Embryonic facial prominence (tissue), 1 donor: ENCODE measurements at regions not wholly inside any gene's neighbourhood (a gene's known extent, or its start where the extent isn't known, plus 50 kb on each side); places are given as distances from the start of the nearest gene placed in this dataset.
A peak's percentile ranks its signal among the peaks of the same experiment; 100 is the strongest.

ENCODE experiments used
- DNase-seq: peaks from one replicate; pipeline ENCODE4 v3.0.0-alpha.2; 2016; ENCODE audit errors: extremely low spot score

DNA sequence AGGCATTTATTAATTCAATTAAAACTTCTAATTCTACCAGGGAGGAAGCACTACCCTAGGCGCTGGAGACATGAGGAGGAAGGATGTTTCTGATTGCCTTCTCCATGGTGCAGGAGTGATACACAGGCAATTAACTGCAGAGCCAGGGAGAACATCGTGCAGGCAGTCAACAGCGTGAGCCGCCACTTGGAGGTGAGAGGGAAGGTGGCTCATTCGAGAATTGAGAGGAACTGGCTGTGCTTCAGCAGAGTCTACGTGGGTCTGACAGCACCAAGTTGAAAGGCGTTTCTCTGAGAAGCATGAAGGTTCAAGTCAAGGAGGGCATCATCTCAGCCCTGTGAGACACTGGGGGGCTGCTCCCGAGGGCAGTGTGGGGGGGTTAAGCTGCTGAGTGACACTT, 388.7 kb upstream of the MYT1L start:
- no peak for DNase-seq

DNA sequence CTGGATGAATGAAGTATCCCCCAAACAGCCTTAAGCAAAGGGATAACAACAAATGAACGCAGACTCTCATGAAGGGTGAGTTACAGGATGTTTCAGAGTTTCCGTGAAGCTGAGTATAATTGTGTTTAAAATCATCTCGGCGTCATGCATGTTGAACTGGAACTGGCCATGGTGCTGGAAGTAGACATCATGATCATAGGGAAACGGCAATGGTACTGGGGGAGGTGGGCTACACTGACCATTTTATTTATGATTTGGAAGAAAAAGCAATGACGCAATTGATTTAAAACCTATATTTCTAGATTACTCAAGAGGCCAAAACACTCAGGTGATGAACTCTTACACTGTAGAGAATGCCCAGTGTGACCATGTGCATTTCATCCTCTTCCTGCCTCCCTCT, 387.9 kb upstream of the MYT1L start:
- peak; percentile 25 for DNase-seq

DNA sequence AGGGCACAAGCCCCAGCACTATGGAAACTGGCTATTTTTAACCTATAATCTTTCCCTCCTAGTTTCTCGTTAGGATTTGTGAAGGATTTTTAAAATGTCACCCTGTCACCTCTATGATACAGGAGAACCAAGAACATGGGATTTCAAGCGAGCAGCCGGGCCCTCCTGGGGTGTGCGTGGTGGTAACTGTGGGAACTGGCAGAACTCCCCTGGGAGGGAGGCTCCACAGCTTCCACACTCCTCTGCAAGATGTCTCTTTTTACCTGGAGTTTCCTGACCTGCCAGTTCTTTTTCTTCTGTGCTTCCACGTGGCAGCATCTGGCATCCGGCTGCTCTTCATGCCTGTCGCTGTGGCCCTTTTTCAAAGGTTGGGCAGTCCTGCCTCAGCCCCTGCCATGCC, 386.3 kb upstream of the MYT1L start:
- DNase-seq: no peak

DNA sequence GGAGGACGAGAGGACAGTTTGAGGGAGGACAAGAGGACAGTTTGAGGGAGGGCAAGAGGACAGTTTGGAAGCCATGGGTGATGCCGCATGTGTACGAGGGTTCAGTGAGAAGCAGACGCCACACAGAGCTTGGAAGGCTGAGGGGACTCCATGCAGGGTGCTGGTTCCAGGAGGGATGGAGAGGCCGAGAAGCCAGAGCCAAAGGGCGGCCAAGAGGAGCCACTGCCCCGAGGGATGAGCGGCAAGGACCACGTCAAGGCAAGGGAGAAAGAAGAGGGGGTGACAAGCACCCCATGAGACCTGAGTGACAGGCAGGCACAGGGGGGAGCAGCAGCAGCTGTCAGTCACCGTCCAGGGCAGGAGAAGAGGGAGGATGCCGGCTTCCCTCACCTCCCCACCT, 385.7 kb upstream of the MYT1L start:
- no peak for DNase-seq

DNA sequence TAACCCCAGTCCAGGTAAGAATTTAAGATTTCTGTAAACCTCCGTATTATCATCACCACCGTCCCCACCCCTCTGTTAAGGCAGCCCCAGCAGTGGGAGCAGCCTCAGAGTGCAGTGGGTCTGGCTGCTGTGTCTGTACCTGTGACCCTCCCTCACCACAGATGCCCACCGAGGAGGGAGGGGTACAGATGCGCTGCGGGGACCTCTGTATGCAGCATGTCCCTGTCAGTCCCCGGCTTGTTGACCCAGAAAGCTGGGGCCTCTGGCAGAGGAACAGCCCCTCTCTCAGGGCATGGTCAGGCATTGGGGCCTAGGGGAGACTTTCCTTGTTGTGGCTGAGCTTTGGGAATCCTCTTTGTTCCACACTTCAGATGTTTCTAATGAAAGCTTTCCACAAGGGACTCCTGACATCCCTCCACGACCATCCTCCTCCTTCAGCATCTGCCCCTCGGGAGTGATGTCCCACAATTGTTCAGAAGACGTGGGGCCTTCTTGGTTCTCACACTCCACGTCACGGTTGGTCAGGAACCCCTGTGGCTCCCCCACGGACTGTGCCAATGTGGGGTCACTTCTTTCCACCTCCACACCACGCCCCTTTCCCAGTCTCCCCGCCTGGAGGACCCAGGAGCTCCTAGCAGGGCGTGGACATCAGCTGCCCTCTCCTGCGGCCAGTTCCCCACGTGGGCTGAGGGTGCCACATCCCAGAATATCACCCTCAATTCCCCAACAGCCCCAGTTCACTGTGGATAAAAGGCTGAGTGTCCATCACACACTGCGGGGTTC, 384.2 kb upstream of the MYT1L start:
- no peak for DNase-seq

DNA sequence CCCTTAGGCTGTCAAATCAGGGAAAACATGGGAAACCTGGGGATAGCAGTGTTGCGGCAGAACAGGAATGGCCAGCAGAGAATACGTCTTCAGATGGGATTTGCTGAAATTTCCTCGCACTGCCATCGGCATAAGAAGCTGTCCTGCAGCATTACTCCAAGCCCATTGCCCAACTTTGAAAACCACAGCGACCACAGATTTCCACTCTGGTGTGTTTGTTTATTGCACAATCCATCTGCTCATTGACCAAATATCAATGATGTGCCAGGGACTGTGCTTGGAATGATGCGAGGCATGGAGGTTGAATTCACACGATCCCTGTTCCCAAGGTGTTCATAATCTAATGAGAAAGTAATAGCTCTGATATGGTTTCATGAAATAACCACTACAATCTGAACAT, 383.3 kb upstream of the MYT1L start:
- DNase-seq: no peak

DNA sequence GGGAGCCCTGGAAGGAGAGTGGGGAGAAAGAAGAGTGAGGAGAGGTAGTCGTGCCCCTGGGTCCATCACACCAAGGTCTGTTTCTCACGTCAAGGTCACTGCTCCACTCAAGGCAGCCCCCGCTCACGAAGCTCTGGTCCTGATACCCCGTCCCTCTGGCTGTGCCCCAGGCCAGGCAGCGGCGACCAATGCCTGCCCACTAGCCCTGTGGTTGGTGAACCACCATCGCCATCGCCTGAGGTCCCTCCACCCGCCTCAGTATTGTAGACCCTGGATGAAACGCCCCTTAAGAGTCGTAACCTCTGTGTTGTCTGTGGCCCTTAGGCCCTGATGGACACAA, 378.3 kb upstream of the MYT1L start:
- no peak for DNase-seq

DNA sequence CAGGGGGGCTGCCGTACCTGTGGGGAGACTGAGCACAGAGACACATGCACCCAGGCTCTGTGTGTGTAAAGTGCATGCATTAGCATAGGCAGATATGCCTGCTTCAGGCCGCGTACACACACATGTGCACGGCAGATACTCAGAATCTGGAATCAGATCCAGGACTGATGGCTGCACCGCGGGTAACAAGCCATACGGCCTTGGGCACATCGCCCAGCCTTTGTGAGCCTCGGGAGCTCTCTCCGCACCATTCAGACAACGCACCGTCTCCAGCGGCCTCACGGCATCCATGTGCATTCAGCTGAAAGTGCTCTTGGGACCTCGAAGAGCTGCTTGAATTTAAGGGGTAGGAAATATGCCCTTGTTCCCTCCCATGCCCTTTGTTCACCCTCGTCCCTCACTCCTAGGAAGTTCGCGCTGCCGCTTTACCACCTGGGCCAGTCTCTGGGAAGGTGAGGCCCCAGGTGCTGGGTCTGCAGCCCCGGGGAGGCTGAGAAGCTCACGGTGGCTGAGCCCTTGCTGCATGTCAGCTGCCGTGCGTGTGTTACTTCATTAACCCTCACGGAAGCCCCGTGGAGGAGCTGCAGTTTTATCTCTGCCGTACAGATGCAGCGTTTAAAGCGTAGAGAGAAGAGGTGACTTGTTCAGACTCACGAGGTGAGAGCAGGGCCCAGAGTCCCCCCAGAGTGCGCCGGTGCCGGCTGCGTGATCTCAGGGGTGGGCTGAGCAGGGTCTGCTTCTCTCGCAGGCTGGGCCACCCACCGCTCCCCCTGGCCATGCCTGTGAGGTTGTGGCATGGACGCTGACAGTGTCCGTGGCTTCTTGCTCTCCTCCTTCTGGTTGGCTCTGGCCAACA, 377.7 kb upstream of the MYT1L start:
- DNase-seq: no peak

DNA sequence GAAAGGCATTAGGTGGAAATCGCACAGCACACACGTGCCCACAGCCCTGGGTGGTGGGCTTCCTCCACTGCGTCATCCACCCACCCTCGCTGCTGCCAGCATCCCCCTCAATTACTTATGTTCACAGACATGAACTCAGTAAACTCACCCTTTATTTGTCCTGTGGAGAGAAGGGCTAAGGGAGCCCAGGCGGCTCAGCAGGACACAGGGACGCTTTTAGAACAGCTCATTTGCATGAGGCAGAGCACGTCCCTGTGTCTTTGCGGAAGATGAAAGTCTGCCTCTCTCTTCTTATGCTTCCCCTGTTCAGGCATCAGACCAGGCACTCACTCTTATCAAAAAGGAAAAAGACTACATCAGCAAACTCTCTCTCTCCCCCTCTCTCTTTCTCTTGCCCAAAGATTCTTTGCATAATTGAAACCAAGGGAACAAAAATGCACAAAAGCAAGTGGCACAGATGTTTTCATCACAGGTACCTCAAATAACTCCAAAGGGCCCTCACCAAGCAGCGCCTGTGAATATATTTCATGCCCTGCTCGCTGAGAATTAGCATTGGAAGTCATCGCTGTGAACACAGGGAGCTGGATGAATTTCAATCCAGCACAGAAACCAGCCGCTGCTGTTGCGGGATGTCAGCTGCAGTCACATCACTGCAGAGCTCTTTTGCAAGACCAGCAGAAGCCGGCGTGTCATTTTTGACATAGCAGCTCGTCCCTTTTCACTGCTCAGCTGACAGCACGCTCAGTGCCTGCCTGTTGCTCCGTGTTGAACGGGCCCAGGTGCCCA, 376.3 kb upstream of the MYT1L start:
- no peak for DNase-seq

DNA sequence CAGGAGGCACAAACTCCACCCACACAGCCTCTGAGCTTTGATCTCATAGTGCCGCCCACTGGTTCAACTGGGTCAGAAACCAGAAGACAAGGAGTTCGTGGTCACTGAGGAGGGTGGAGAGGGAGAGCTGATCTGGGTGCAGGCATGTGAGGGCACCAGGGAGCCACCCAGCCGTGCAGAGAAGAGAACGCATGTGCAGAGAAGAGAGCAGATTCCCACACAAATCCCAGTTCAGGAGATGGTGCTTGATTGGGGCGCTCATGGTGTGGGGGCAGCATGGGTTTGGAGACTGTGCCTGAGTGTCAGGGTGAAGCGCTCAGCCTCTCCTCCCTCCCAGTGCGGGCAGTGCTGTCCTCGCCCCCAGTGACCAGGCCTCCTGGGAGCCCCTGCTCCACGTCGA, 375.2 kb upstream of the MYT1L start:
- no peak for DNase-seq

DNA sequence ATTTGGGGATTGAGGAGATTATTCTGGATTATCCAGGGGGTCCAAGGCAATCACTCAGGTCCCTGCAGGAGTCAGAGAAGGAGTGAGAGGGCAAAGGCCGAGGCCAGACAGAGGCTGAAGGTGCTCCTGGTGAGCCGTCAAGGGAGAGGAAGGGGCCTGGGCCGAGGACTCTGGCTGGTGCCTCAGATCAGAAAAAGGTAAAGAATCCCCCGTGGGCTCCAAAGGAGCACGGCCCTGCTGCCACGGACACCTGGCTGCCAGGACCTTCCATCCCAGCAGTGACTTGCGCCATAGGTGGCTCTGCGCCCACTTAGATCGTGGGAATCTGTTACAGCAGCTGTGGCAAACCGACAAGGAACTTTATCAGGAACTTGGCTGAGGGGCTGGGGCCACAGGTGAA, 374.8 kb upstream of the MYT1L start:
- DNase-seq: no peak

DNA sequence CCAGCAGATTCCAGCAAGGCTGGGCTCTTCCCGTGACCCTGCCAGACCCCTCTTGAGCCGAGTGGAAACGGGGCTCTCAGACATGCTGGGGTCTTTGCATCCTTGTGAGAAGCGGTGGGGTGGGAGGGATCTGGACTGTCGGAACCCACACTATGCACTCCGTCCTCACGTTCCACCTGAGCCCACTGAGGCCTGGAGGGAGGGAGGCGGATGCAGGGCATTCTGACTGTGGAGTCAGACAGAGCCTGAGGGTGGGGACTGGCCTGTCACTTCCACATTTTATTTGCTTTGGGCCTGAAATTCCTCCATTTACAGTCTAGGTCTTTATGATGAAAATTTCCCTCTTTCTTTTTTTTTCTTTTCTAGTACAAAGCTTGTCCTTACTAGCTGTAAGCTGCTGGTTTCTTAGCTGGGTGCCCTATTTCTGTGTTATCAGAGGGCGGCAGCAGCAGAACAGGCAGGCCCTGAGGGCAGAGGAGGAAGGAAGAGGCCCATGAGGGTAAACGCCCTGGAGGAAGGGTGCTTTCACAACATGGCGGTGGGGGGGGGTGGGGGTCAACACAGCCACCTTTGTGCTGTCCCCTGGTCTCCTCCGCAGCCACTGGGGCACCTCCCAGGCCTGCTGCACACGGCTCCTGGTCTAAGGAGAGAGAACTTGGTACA, 373.5 kb upstream of the MYT1L start:
- DNase-seq: no peak

DNA sequence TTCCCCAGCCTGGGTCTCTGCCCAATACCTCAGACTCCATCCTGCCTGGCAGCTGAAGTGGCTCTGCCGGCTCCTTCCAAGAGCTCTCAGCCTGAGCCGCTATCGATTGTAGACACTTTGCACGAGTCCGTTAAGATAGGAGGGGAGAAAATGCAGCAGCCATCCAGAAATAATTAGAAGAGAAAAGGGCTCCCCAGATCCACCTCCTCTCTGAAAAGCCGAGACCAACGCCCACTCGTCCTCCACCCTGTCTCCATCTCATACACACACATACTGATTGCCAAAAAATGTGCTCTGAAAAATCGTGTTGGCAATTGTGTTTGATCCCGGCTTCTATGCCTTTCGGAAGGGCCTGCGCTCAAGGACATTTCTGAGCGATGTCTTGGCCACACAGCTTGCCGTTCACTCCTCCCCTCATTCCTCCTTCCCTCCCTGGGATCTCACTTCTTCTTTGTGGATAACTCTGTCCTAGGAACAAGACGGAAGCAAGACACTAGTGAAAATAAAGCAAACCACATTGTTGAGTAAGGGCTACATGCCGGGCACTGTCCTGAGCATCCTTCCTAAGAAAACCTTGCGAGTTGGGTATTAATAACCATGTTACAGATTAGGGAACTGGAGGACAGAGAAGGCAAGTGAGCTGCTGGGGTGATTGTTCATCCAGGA, 372.8 kb upstream of the MYT1L start:
- no peak for DNase-seq

DNA sequence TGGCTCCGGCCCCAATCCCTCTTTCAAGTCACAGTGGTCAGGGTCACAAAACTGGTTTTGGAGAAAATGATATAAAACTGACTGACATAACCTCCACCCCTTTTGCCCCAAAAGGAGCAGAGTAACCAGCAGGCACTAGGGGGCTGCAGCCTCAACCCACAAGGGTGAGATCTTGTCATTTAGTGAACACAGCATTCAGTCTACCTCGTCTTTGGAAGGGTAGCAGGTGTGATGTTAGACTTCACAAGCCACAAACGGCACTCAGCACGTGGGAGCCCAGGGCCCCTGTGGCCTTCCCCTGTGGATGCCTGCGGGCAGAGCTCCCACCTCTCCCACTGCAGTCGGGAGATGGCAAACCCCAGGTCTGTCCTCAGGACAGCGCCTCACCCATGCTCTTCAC, 372.1 kb upstream of the MYT1L start:
- DNase-seq: no peak

DNA sequence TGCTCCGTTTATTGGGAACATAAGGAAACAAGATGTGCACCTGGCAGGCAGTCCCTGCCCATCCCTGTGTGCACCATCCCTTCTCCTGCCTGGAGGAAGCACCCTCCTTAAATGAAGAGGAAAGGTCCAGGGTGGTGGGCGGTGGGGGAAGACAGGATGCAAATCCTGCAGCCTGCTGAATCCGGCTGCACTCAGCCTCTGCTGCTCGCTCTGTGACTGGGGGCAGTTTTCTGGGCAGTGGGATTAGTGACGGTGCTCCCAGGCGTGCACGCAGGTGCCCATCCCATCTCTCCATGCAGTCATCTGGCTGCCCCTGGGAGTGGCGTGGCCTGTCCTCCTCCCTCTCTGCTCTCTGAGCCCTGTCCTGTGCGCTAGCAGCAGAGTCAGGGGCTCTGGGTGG, 371.3 kb upstream of the MYT1L start:
- DNase-seq: no peak

DNA sequence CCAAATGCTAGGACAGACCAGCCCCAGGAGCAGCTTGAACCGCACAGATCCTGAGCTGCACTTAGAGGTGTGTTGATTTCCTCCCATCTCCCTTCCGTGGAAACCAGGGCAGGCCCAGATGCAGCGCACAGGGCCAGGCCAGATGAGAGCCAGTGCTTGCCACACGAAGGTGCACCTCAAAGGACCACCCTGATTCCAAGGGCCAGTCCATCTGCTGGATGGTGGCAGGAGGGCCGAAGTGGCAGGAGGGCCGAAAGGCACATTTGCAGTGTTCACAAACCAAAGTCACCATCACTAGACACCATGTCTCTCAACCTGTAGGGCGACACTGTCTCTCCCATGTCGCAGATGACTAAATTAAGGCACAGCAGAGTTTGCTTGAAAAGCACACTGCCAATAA, 370.7 kb upstream of the MYT1L start:
- no peak for DNase-seq

DNA sequence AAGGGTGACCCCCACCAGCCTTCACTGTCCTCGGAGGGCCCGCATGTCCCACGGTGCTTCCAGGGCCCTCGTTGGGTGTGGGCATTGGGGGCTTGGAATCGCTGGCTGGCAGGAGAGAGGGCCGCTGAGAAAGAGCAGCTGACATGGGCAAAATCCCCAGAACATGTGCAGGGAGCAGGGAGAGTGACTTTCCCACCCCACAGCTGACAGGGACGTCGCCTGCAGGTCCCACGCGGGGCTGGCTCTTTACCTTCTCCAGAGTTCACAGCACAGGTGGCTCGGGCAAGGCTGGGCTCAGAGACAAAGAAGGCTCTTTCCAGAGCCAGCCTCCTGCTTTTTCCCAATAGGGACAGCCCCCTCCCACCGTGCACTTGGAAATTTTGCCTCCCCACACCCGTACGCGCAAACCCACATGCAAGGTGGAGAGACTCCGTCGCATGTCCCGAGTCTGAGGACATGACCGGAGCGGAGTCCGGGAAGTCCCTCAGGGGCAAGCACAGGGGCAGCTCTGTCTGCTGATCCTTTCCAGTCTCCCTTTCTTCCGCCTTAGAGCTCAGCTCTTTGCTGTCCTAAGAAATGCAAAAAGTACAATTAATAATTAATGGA, 370.2 kb upstream of the MYT1L start:
- DNase-seq: no peak

DNA sequence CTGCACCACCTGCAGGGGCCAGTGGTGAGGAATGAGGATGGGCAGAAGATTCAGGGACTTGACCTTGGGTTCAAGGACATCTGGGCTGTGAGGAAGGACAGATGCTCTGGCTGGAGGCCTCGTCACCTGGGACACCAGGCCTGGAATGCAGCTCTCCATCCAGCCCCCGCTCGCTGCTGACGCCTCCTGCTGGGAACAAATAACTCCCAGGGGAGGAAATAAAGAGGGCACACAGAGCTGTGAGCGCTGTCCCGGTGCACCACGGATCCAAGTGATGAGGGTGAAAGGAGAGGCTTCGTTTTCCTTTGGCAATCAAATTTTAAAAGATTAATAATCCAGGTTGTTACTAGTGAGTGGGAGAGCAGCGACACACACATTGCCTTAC, 368.0 kb upstream of the MYT1L start:
- DNase-seq: no peak

DNA sequence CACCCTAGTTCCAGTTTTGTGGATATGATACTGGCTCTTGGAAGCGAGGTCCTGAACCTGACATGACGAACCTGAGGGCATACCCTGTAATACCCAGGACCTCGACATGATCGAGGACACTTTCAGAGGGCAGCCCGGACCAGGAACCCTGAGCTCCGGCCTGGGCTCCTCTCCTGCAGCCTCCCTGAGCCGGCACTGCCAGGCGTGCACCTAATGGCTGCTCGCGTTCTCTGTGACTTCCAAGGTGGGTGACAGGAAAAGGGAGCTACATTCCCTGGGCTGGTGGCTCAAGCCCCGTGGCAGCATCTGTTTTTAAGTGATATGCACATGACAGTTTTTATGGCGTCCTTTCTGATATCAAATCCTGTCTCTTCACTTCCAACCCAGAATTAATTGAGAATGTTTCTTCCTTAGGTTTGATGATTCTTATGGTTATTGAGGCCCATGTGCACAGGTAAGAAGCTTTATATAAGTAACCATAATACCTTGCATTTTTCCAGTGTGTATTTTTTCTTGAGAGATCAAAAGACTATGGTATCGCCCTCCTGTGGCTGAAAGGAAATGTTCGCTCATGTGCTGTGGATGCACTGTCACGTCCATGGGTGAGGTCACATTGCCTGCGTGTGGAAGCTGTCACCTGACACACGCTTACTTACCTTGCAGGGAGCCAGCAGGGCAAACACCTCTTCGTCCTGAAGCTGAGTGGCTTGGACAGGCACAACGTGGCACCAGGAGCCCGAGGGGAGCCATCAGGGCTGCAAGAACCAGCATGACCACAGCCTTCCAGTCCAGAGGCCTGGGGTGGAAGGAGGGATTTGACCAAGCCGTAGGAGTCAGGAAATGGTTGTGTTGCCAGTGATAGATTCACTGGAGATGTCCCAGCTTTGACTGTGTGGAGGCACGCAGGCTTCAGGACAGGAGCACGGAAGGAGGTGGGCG, 367.4 kb upstream of the MYT1L start:
- no peak for DNase-seq
